Islet precursor cell (in vitro differentiated cells): ENCODE measurements at regions not wholly inside any gene's neighbourhood (a gene's known extent, or its start where the extent isn't known, plus 50 kb on each side); places are given as distances from the start of the nearest gene placed in this dataset.
"Not testable (repeated sequence)": the region's sequence is repeated elsewhere in the genome, so short reads cannot be mapped to it uniquely, and the experiment has no call there.

Source experiments
- DNase-seq: peaks from one replicate; pipeline ENCODE4 v3.0.0-alpha.2; 2018

- no peak for DNase-seq
These were observed 137.8 kb upstream of the ANKH start for GRCh38 chr5:15009420-15009819.

- DNase-seq, result no peak
These were observed 137.3 kb upstream of the ANKH start for GRCh38 chr5:15008921-15009320.

- DNase-seq, result peak; percentile 98
These were observed 136.9 kb upstream of the ANKH start for GRCh38 chr5:15008476-15008875.

GRCh38 chr5:15007646-15008045 lies 136.1 kb upstream of the ANKH start:
- DNase-seq, result no peak

- DNase-seq, result no peak
These were observed 132.9 kb upstream of the ANKH start for GRCh38 chr5:15004506-15004905.

- peak; percentile 71 for DNase-seq
These were observed 131.9 kb upstream of the ANKH start for GRCh38 chr5:15003511-15003920.

- no peak for DNase-seq
These were observed 131.2 kb upstream of the ANKH start for GRCh38 chr5:15002791-15003190.

GRCh38 chr5:15002173-15002572 lies 130.6 kb upstream of the ANKH start:
- DNase-seq, result no peak

- DNase-seq, result no peak
These were observed 129.9 kb upstream of the ANKH start for GRCh38 chr5:15001517-15001916.

- DNase-seq, result no peak
These were observed 126.9 kb upstream of the ANKH start for GRCh38 chr5:14998491-14998890.

GRCh38 chr5:14996997-14997396 lies 125.4 kb upstream of the ANKH start:
- DNase-seq, result no peak

GRCh38 chr5:14995229-14995628 lies 123.7 kb upstream of the ANKH start:
- no peak for DNase-seq

- DNase-seq, result not testable (repeated sequence)
These were observed 122.0 kb upstream of the ANKH start for GRCh38 chr5:14993459-14994133.

- DNase-seq, result not testable (repeated sequence)
These were observed 121.3 kb upstream of the ANKH start for GRCh38 chr5:14992751-14993458.

GRCh38 chr5:14988223-14988622 lies 116.6 kb upstream of the ANKH start:
- DNase-seq, result no peak

- no peak for DNase-seq
These were observed 114.8 kb upstream of the ANKH start for GRCh38 chr5:14986413-14986812.

- DNase-seq, result no peak
These were observed 112.3 kb upstream of the ANKH start for GRCh38 chr5:14983666-14984441.

GRCh38 chr5:14980698-14981097 lies 109.1 kb upstream of the ANKH start:
- no peak for DNase-seq

GRCh38 chr5:14977058-14977685 lies 105.6 kb upstream of the ANKH start:
- DNase-seq, result no peak

- no peak for DNase-seq
These were observed 104.9 kb upstream of the ANKH start for GRCh38 chr5:14976486-14976885.

GRCh38 chr5:14971873-14972272 lies 100.3 kb upstream of the ANKH start:
- DNase-seq, result no peak

GRCh38 chr5:14968796-14969195 lies 97.2 kb upstream of the ANKH start:
- no peak for DNase-seq

GRCh38 chr5:14967166-14967565 lies 95.6 kb upstream of the ANKH start:
- no peak for DNase-seq
